ENCODE measurements at regions not wholly inside any gene's neighbourhood (a gene's known extent, or its start where the extent isn't known, plus 50 kb on each side); places are given as distances from the start of the nearest gene placed in this dataset.

GRCh38 chr3:73707772-73708171 is 83.0 kb upstream of the PDZRN3 start:
- TF ChIP-seq, protein P1, sequence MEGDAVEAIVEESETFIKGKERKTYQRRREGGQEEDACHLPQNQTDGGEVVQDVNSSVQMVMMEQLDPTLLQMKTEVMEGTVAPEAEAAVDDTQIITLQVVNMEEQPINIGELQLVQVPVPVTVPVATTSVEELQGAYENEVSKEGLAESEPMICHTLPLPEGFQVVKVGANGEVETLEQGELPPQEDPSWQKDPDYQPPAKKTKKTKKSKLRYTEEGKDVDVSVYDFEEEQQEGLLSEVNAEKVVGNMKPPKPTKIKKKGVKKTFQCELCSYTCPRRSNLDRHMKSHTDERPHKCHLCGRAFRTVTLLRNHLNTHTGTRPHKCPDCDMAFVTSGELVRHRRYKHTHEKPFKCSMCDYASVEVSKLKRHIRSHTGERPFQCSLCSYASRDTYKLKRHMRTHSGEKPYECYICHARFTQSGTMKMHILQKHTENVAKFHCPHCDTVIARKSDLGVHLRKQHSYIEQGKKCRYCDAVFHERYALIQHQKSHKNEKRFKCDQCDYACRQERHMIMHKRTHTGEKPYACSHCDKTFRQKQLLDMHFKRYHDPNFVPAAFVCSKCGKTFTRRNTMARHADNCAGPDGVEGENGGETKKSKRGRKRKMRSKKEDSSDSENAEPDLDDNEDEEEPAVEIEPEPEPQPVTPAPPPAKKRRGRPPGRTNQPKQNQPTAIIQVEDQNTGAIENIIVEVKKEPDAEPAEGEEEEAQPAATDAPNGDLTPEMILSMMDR (IDR thresholded peaks at IDR 0.05; ENCODE audit: low read length) = no peak
- TF ChIP-seq EZH2 (optimal IDR thresholded peaks at IDR 0.05; ENCODE audit: low read depth, low read length) = no peak
